H9 (cell line): ENCODE measurements at regions not wholly inside any gene's neighbourhood (a gene's known extent, or its start where the extent isn't known, plus 50 kb on each side); places are given as distances from the start of the nearest gene placed in this dataset.

Experiments
- DNase-seq: peaks from one replicate; pipeline ENCODE4 v3.0.0-alpha.2; 2017
- H2AFZ ChIP-seq: one replicate; pipeline ENCODE4 v1.6.1; 2013; ENCODE audit warnings: mild to moderate bottlenecking, low read length, control low read depth, moderate library complexity
- H2AK5ac ChIP-seq: 2 replicates; pipeline ENCODE4 v1.6.1; 2013; ENCODE audit warnings: low read length, control low read depth, mixed read lengths; ENCODE audit not compliant: insufficient read length
- H2BK120ac ChIP-seq: one replicate; pipeline ENCODE4 v1.6.1; 2013; ENCODE audit warnings: low read depth, mild to moderate bottlenecking, low read length, control low read depth, inconsistent platforms; ENCODE audit not compliant: poor library complexity, severe bottlenecking
- H2BK12ac ChIP-seq: 2 replicates; pipeline ENCODE4 v1.6.1; 2013; ENCODE audit warnings: low read length, control low read depth, mixed read lengths, low read depth; ENCODE audit not compliant: insufficient read length
- H2BK15ac ChIP-seq: 2 replicates; pipeline ENCODE4 v1.6.1; 2013; ENCODE audit warnings: low read depth, low read length, control low read depth
- H2BK20ac ChIP-seq: one replicate; pipeline ENCODE4 v1.6.1; 2013; ENCODE audit warnings: low read depth, mild to moderate bottlenecking, low read length, control low read depth, inconsistent platforms; ENCODE audit not compliant: poor library complexity, severe bottlenecking
- H2BK5ac ChIP-seq: 2 replicates; pipeline ENCODE4 v1.6.1; 2013; ENCODE audit warnings: low read length, control low read depth, mixed read lengths; ENCODE audit not compliant: insufficient read length
- H3K14ac ChIP-seq: 2 replicates; pipeline ENCODE4 v1.6.1; 2013; ENCODE audit warnings: low read length, control low read depth; ENCODE audit not compliant: insufficient read depth
- H3K18ac ChIP-seq: 2 replicates; pipeline ENCODE4 v1.6.1; 2013; ENCODE audit warnings: low read depth, mild to moderate bottlenecking, mixed read lengths, low read length, control low read depth; ENCODE audit not compliant: insufficient read length
- H3K23ac ChIP-seq: 2 replicates; pipeline ENCODE4 v1.6.1; 2013; ENCODE audit warnings: low read length, control low read depth, mixed read lengths, low read depth; ENCODE audit not compliant: insufficient read length
- H3K23me2 ChIP-seq: 2 replicates; pipeline ENCODE4 v1.6.1; 2013; ENCODE audit warnings: low read depth, mild to moderate bottlenecking, mixed read lengths, low read length, control low read depth; ENCODE audit not compliant: insufficient read length, poor library complexity, severe bottlenecking
- H3K27ac ChIP-seq: 2 replicates; pipeline ENCODE4 v1.5.1; 2013; ENCODE audit warnings: low read length, control low read depth, mixed read lengths, low read depth; ENCODE audit not compliant: insufficient read length
- H3K27me3 ChIP-seq: 2 replicates; pipeline ENCODE4 v1.6.1; 2013; ENCODE audit warnings: low read length, control low read depth, inconsistent platforms; ENCODE audit not compliant: insufficient read depth
- H3K4ac ChIP-seq: 2 replicates; pipeline ENCODE4 v1.6.1; 2013; ENCODE audit warnings: low read depth, mild to moderate bottlenecking, control low read depth, inconsistent platforms, low read length, moderate library complexity
- H3K4me1 ChIP-seq: 2 replicates; pipeline ENCODE4 v1.6.1; 2013; ENCODE audit warnings: low read length, control low read depth, inconsistent platforms; ENCODE audit not compliant: insufficient read depth
- H3K4me2 ChIP-seq: 2 replicates; pipeline ENCODE4 v1.6.1; 2013; ENCODE audit warnings: low read length, control low read depth, mixed read lengths; ENCODE audit not compliant: insufficient read length, insufficient read depth
- H3K56ac ChIP-seq: 2 replicates; pipeline ENCODE4 v1.6.1; 2013; ENCODE audit warnings: low read depth, mild to moderate bottlenecking, mixed read lengths, low read length, control low read depth; ENCODE audit not compliant: insufficient read length
- H3K79me1 ChIP-seq: 2 replicates; pipeline ENCODE4 v1.6.1; 2013; ENCODE audit warnings: low read depth, mild to moderate bottlenecking, moderate library complexity, low read length, control low read depth, inconsistent platforms; ENCODE audit not compliant: insufficient read depth, poor library complexity, severe bottlenecking
- H3K79me2 ChIP-seq: 2 replicates; pipeline ENCODE4 v1.6.1; 2013; ENCODE audit warnings: low read length, control low read depth, inconsistent platforms; ENCODE audit not compliant: insufficient read depth
- H3K9ac ChIP-seq: 2 replicates; pipeline ENCODE4 v1.6.1; 2013; ENCODE audit warnings: low read length, control low read depth, mixed read lengths; ENCODE audit not compliant: insufficient read length; ENCODE audit errors: extremely low read depth
- H3K9me3 ChIP-seq: one replicate; pipeline ENCODE4 v1.6.1; 2013; ENCODE audit warnings: low read depth, low read length, inconsistent platforms; ENCODE audit not compliant: control insufficient read depth
- H3T11ph ChIP-seq: one replicate; pipeline ENCODE4 v1.6.1; 2013; ENCODE audit warnings: mild to moderate bottlenecking, low read length, control low read depth, inconsistent platforms
- H4K20me1 ChIP-seq: one replicate; pipeline ENCODE4 v1.6.1; 2013; ENCODE audit not compliant: control insufficient read depth, insufficient read length, insufficient read depth
- H4K5ac ChIP-seq: 2 replicates; pipeline ENCODE4 v1.6.1; 2013; ENCODE audit warnings: low read depth, mild to moderate bottlenecking, mixed read lengths, low read length, control low read depth; ENCODE audit not compliant: insufficient read length
- H4K8ac ChIP-seq: replicated peaks from 2 replicates; pipeline ENCODE4 v1.6.1; 2013; ENCODE audit warnings: low read length, control low read depth, mixed read lengths, low read depth; ENCODE audit not compliant: insufficient read length
- H4K91ac ChIP-seq: 2 replicates; pipeline ENCODE4 v1.6.1; 2013; ENCODE audit warnings: low read depth, mild to moderate bottlenecking, moderate library complexity, mixed read lengths, low read length, control low read depth; ENCODE audit not compliant: insufficient read length
- H3K27ac Mint-ChIP-seq, 3 experiments: 2 replicates in 2 of 3; 3 replicates in 1 of 3; pipeline ENCODE4 v1.8.0; 2020 to 2021; ENCODE audit warnings: mixed read lengths in 3 of 3, mild to moderate bottlenecking in 1 of 3, moderate library complexity in 1 of 3
- H3K27me3 Mint-ChIP-seq: 2 replicates; pipeline ENCODE4 v1.8.0; 2021; ENCODE audit warnings: low read depth, mild to moderate bottlenecking, moderate library complexity, mixed read lengths
- H3K36me3 Mint-ChIP-seq, 3 experiments: 2 replicates in 2 of 3; 3 replicates in 1 of 3; pipeline ENCODE4 v1.8.0; 2020 to 2021; ENCODE audit warnings: low read depth in 3 of 3, mixed read lengths in 3 of 3; ENCODE audit not compliant: insufficient read depth in 1 of 3
- H3K4me1 Mint-ChIP-seq, 2 experiments: 2 replicates each; pipeline ENCODE4 v1.8.0; 2020; ENCODE audit warnings: mixed read lengths in 2 of 2
- H3K4me3 Mint-ChIP-seq, 2 experiments: 2 replicates in 1 of 2; 3 replicates in 1 of 2; pipeline ENCODE4 v1.8.0; 2020 to 2021; ENCODE audit warnings: mild to moderate bottlenecking in 2 of 2, mixed read lengths in 2 of 2, moderate library complexity in 1 of 2
- H3K9me3 Mint-ChIP-seq, 2 experiments: 2 replicates in 1 of 2; 3 replicates in 1 of 2; pipeline ENCODE4 v1.8.0; 2020; ENCODE audit warnings: mild to moderate bottlenecking in 2 of 2, mixed read lengths in 2 of 2, moderate library complexity in 1 of 2
- CTCF ChIP-seq: fragments of 200-600 bp; sonication (generic); conservative IDR thresholded peaks from 3 replicates; pipeline ENCODE4 v1.8.0; 2021; ENCODE audit warnings: antibody characterized with exemption, mild to moderate bottlenecking
- WGBS: extraction: QIAGEN DNeasy Blood & Tissue Kit; methylation state at CpG from one replicate; pipeline ENCODE4 v1.1.7; 2013; ENCODE audit warnings: missing lambda C conversion rate, low lambda C conversion rate, mixed read lengths; ENCODE audit not compliant: insufficient read length; ENCODE audit errors: extremely low coverage; 5-methylcytosine and 5-hydroxymethylcytosine counted together

- H3K79me2 ChIP-seq, result no peaks in the 10 kb centered on the region
- H3K27ac Mint-ChIP-seq, result no peak overlapping the region
- H4K20me1 ChIP-seq, result no peaks in the 10 kb centered on the region
These were observed 206.2 kb upstream of the SGK1 start for GRCh38 chr6:134523903-134524650.

More at GRCh38 chr6:134523903-134524650, 206.2 kb upstream of the SGK1 start:
- Histone ChIP-seq H3K18ac (no peak overlapping the region), H2BK15ac (no peak overlapping the region), H4K91ac (no peak overlapping the region), H3K23ac (no peak overlapping the region), H2AK5ac (no peak overlapping the region), H4K8ac (no peak overlapping the region), H3K4me1 (peaks cover 6% of the 10 kb centered on the region), H3K14ac (no peak overlapping the region), H2BK120ac (no peak overlapping the region), H3K4me2 (no peak overlapping the region), H3K4ac (no peak overlapping the region), H2BK5ac (no peak overlapping the region), H3K9ac (no peak overlapping the region), H3K23me2 (no peaks in the 10 kb centered on the region), H3K27ac (no peak overlapping the region), H3K9me3 (no peaks in the 10 kb centered on the region), H3T11ph (no peak overlapping the region), H4K5ac (no peak overlapping the region), H2BK12ac (no peak overlapping the region), H2AFZ (no peak overlapping the region), H3K27me3 (no peaks in the 10 kb centered on the region), H2BK20ac (no peak overlapping the region), H3K56ac (no peak overlapping the region), H3K79me1 (no peaks in the 10 kb centered on the region)
- Mint-ChIP-seq H3K27me3 (no peaks in the 10 kb centered on the region), H3K4me1 (peaks cover 12 to 15% of the 10 kb centered on the region in 2 experiments), H3K36me3 (no peaks in the 10 kb centered on the region), H3K9me3 (no peaks in the 10 kb centered on the region), H3K4me3 (no peak overlapping the region)
- no peak for TF ChIP-seq CTCF
- DNase-seq, result no peak
- no CpG with 5 or more reads among the region's 1 CpG for WGBS
